GM20431 (cell line): ENCODE measurements at regions not wholly inside any gene's neighbourhood (a gene's known extent, or its start where the extent isn't known, plus 50 kb on each side); places are given as distances from the start of the nearest gene placed in this dataset.

ENCODE experiments used
- in situ Hi-C: fragments of 300-500 bp; cut with MseI, MboI; formaldehyde crosslinking; loops from one replicate; pipeline ENCODE4 v1.15.0; 2020; ENCODE audit warnings: low sequenced_read_pairs; ENCODE audit not compliant: unreplicated experiment

- in situ Hi-C loops, result no loop called here
Observed at GRCh38 chr17:65409381-65409780, 152.1 kb downstream of the AXIN2 start.

DNA sequence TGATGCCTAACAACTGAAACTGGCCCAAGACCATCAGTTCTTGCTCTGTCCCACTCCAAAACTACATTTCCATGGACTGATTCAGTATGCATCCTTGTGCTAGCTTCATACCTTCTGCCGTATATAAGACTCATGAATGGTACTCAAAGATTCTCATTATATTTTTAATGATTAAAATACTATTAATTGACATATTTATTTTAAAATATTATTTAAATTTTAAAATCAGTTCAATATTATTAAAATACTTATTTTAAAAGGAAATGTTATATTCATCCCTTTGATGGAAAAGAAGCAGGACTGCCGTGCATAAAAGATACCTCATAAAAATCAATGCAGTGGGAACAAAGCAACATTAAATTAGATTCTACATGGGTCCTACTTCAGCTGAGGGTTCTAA, 153.4 kb downstream of the AXIN2 start:
- in situ Hi-C loops, result no loop called here

- in situ Hi-C loops, result no loop called here
Observed at GRCh38 chr17:65407017-65407416, 154.4 kb downstream of the AXIN2 start.

DNA sequence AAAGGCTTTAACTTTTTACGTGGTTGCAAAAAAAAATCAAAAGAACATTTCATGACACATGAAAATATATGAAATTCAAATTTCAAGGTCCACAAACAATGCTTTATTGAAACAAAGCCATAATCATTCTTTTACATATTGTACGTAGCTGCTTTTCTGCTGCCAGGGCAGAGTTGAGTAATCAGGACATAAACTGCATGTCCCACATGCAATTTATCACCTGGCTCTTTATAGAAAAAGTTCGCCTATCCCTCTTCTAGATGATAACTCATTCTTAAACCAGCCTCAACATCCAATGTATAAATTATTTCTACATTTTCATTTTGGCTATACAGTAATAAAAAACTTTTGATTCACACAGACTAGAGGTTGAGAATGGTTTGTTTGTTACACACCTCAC, 154.9 kb downstream of the AXIN2 start:
- in situ Hi-C loops, result no loop called here

DNA sequence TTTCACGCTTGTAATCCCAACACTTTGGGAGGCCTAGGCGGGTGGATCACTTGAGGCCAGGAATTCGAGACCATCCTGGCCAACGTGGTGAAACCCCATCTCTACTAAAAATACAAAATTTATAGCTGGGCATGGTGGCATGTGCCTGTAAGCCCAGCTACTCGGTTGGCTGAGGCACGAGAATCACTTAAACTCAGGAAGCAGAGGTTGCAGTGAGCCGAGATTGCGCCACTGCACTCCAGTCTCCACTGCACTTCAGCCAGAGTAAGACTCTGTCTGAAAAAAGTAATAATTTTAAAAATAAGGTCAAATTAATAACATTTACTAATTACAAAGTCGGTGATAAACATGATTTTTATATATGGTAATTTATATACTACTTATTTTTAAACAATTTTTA, 155.9 kb downstream of the AXIN2 start:
- in situ Hi-C loops, result no loop called here

GRCh38 chr17:65404761-65405160, 156.7 kb downstream of the AXIN2 start:
- in situ Hi-C loops, result no loop called here

DNA sequence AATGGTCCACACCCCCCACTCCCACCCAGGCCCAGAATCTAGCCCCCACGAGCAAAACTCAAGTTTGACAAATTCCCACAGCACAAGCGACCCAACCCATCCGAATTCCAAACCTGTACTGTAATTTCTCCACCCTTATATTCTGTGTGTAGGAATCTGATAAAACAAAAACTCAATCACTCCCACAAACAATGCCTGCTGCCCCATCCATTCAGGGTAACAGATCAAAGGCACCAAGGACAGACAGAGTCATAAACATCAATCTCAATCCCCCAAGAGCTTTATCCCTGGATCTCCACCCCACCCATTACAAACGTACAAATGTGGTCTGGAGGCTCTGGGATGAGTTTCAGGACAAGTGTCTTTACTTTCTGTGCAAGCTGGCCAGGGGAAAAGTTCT, 157.8 kb downstream of the AXIN2 start:
- in situ Hi-C loops, result no loop called here

DNA sequence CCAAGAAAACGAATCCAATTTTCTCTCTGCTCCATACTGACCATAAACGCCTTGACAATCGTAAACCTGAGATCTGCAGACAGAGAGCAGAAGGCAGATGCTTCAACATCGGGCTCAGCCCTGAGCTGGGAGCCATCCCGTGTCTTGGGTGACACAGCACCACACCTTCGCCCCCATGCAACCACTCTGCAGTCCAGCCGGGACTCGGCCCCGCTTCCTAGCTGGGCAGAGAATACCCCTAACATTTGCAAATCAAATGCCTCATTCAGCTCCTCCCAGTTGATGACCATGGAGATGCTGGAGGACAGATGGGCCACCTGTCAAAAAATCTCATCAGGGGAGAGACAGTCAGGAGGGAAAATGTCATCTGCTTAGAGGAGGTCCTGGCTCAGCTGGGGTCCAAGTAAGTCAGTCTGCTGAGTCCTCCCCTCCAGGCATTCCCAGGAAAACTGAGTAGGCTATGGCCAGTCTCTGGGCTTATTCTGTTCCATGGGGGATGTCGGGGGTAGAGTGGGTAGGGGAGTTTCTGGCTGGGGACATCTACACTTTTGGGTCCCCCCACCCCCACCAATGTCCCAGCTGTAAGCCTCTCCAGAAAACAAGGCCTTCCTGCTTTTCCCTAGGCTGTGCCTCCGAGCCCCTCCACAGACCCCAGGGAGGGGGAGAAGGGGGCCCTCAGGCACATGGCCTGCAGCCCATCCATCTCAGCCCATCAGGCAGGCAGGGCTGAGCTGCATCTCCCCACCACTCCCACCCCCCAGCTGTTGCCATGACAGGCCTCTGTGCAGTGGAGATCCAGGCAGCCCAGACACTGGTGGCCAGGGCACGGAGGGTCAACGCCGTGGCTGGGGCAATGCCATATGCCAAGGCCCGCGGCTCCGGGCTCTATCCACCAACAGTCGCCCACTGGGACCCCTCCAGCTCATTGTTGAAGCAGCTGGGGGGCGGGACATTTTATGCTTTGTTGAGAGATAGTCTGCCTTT, 158.6 kb downstream of the AXIN2 start:
- in situ Hi-C loops, result no loop called here

GRCh38 chr17:65401561-65401960, 159.9 kb downstream of the AXIN2 start:
- in situ Hi-C loops, result no loop called here

DNA sequence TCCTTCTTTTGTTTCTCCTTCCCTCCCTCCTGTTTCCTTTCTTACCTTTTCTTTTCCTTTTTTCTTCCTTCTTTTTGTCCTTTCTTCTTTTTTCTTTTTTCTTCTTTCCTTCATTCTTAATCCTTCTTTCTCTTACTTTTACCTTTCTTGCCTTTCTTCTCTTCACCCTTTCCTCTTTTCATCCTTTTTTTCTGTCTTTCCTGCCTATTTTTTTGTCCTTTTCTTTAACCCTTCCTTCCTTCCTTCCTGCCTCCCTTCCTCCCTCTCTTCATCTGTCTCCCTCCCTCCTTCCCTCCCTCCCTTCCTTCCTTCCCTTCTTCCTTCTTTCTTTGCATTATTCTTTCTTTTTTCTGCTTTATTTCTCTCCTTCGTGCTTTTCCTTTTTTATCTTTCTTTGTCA, 160.7 kb downstream of the AXIN2 start:
- in situ Hi-C loops, result no loop called here

GRCh38 chr17:65398040-65398787, 163.2 kb downstream of the AXIN2 start:
- in situ Hi-C loops, result loop anchor here (25.0 kb wide), 1 partner anchor 89 kb away; no protein-coding TSS in a partner anchor

DNA sequence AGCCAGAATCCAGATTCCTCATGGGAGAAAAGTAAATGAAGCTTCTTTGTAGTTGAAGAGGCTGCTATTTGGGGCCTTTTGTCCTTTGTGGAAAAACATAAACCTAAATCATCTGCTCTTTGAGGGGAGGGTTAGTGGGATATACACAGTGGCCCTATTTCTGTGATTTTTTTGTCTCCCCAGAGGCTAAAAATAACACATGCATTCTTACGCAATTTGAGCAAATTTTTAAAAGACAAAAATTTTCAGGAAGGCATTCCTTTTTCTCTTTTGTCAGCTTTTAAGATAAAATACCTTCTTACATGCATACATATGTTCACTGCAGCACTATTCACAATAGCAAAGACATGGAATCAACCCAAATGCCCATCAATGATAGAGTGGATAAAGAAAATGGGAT, 165.5 kb downstream of the AXIN2 start:
- in situ Hi-C loops, result loop anchor here (25.0 kb wide), 1 partner anchor 91 kb away; no protein-coding TSS in a partner anchor

- in situ Hi-C loops, result loop anchor here (25.0 kb wide), 1 partner anchor 92 kb away; no protein-coding TSS in a partner anchor
Observed at GRCh38 chr17:65394811-65395472, 166.5 kb downstream of the AXIN2 start.

DNA sequence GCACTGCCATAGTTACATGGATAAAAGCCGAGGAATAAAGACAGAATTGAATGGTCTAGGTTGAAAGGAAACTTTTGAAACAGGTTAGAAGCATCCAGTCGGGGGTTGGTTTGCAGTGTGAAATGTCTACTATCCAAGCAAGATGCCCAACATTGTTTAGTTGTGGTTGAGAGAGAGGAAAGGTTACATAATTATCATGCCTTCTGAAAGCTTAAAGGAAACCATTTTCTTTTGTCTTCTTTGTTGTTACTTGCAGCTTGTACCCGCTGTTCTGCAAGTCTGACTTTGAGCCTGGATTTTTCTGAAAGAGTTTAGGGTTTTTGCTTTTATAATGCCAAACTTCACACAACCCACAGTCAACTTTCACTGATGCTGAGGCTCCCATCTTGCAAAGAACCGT, 167.9 kb downstream of the AXIN2 start:
- in situ Hi-C loops, result loop anchor here (25.0 kb wide), 1 partner anchor 94 kb away; no protein-coding TSS in a partner anchor

GRCh38 chr17:65389949-65390348, 171.5 kb downstream of the AXIN2 start:
- in situ Hi-C loops, result loop anchor here (25.0 kb wide), 1 partner anchor 97 kb away; no protein-coding TSS in a partner anchor

DNA sequence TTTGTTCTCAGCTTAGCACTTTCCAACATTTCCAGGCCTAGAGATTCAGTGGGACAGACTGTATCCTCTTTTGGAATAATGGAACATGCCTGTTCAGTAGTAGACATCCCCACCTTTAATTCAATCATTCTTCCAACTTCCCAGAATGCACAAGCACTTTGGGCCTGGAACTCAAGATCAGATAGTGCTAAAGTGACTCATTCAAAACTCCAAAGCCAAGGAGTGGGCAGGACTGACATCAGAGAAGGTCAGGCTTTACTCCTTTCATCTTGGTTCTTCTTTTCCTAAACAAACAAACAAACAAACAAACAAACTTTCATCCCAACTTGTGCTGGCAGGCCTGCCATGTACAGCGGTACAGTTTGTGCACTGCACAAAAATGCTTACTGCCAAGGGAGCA, 172.0 kb downstream of the AXIN2 start:
- in situ Hi-C loops, result loop anchor here (25.0 kb wide), 1 partner anchor 98 kb away; no protein-coding TSS in a partner anchor

GRCh38 chr17:65388911-65389310, 172.5 kb downstream of the AXIN2 start:
- in situ Hi-C loops, result loop anchor here (25.0 kb wide), 1 partner anchor 98 kb away; no protein-coding TSS in a partner anchor

- in situ Hi-C loops, result loop anchor here (25.0 kb wide), 1 partner anchor 100 kb away; no protein-coding TSS in a partner anchor
Observed at GRCh38 chr17:65387322-65387721, 174.1 kb downstream of the AXIN2 start.

DNA sequence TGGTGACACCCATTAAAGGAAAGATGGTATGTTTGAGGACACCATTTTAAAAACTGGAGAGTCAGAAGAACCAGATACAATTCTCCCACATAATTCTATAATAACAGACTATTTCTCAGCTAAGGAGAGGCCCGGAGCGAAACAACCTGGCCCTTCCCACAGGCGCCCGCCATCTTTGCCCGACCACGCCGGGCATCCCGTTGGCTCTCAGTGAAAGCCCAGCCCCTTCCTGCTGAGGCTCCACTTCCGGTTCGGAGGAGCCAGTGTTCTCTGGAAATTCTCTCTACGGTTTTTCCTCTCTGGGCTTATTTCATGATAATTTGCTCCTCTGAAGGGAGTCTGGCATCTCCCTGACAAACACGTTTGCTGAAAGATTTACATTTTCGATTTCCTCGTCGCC, 175.7 kb downstream of the AXIN2 start:
- in situ Hi-C loops, result loop anchor here (25.0 kb wide), 1 partner anchor 102 kb away; no protein-coding TSS in a partner anchor

- in situ Hi-C loops, result loop anchor here (25.0 kb wide), 1 partner anchor 102 kb away; no protein-coding TSS in a partner anchor
Observed at GRCh38 chr17:65385071-65385470, 176.4 kb downstream of the AXIN2 start.
